SK-N-SH treated with all-trans-retinoic acid at 6 μM for 48 hours (cell line): ENCODE measurements at regions not wholly inside any gene's neighbourhood (a gene's known extent, or its start where the extent isn't known, plus 50 kb on each side); places are given as distances from the start of the nearest gene placed in this dataset.
A peak's percentile ranks its signal among the peaks of the same experiment; 100 is the strongest.

Experiments used
- ATAC-seq: fragments of 200-7000 bp; cut with Tn5 transposase; 3 replicates; pipeline ENCODE4 v1.9.1; 2020; ENCODE audit warnings: mild to moderate bottlenecking, moderate library complexity
- ARNTL ChIP-seq: fragments of 450-650 bp; formaldehyde crosslinking; IDR thresholded peaks from 2 replicates; pipeline ENCODE4 v1.5.0; 2020; ENCODE audit warnings: low read depth, mild to moderate bottlenecking, moderate library complexity, borderline replicate concordance
- BACH2 ChIP-seq: fragments of 250-450 bp; sonication (Bioruptor Pico); IDR thresholded peaks from 2 replicates; pipeline ENCODE4 v1.9.0; 2021; ENCODE audit warnings: mild to moderate bottlenecking, borderline replicate concordance
- CSDC2 ChIP-seq: fragments of 250-450 bp; sonication (Bioruptor Pico); IDR thresholded peaks from 2 replicates; pipeline ENCODE4 v1.5.0; 2020; ENCODE audit warnings: mild to moderate bottlenecking, moderate library complexity
- CSRNP3 ChIP-seq: fragments of 250-450 bp; sonication (Bioruptor Pico); IDR thresholded peaks from 2 replicates; pipeline ENCODE4 v1.5.1; 2021; ENCODE audit warnings: mild to moderate bottlenecking, moderate library complexity
- GLIS3 ChIP-seq: fragments of 250-450 bp; sonication (Bioruptor Pico); IDR thresholded peaks from 2 replicates; pipeline ENCODE4 v1.5.0; 2020; ENCODE audit warnings: mild to moderate bottlenecking, moderate library complexity
- ISL1 ChIP-seq: fragments of 250-450 bp; sonication (Bioruptor Pico); IDR thresholded peaks from 2 replicates; pipeline ENCODE4 v2.1.2; 2022; ENCODE audit warnings: mild to moderate bottlenecking, moderate library complexity
- PPARA ChIP-seq: fragments of 250-450 bp; sonication (Bioruptor Pico); IDR thresholded peaks from 2 replicates; pipeline ENCODE4 v1.5.0; 2020; ENCODE audit warnings: mild to moderate bottlenecking, borderline replicate concordance
- TCF4 ChIP-seq: fragments of 250-450 bp; sonication (Bioruptor Pico); IDR thresholded peaks from 2 replicates; pipeline ENCODE4 v1.8.0; 2021; ENCODE audit warnings: mild to moderate bottlenecking, moderate library complexity, borderline replicate concordance
- TOX ChIP-seq: fragments of 250-450 bp; sonication (Bioruptor Pico); IDR thresholded peaks from 2 replicates; pipeline ENCODE4 v1.8.0; 2021; ENCODE audit warnings: mild to moderate bottlenecking, moderate library complexity, borderline replicate concordance
- TSHZ2 ChIP-seq: fragments of 250-450 bp; sonication (Bioruptor Pico); IDR thresholded peaks from 2 replicates; pipeline ENCODE4 v1.5.0; 2020; ENCODE audit warnings: mild to moderate bottlenecking, moderate library complexity
- ZC3H10 ChIP-seq: fragments of 250-450 bp; sonication (Bioruptor Pico); IDR thresholded peaks from 2 replicates; pipeline ENCODE4 v1.5.1; 2021; ENCODE audit warnings: mild to moderate bottlenecking, moderate library complexity
- ZNF70 ChIP-seq: fragments of 450-650 bp; formaldehyde crosslinking; IDR thresholded peaks from 2 replicates; pipeline ENCODE4 v1.5.0; 2020; ENCODE audit warnings: mild to moderate bottlenecking, moderate library complexity
- TF ChIP-seq, protein P1 (sequence below): fragments of 250-450 bp; sonication (Bioruptor Pico); IDR thresholded peaks from 2 replicates; pipeline ENCODE4 v1.8.0; 2020; ENCODE audit warnings: mild to moderate bottlenecking, moderate library complexity, borderline replicate concordance
- TF ChIP-seq, protein P2 (sequence below): fragments of 250-450 bp; sonication (Bioruptor Pico); IDR thresholded peaks from 2 replicates; pipeline ENCODE4 v1.5.1; 2020; ENCODE audit warnings: low read depth, mild to moderate bottlenecking, moderate library complexity

DNA sequence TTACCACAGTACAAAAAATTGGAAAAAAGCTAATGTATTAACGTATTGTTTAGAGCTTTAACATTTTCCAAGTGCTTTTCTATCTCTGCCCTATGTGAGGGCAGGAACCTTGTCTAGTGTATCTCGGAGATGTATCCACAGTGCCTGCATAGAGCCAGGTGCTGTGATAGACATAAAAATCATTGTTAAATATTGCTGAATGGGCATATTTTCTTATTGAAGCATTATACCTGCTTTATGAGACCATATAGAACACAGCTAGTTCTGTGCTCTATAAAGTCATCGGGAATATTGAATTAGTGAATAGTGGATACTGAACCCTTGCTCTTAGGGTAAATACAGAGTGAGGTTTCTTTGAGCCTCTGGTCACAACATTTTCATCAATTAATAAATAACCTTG is 163.0 kb downstream of the RNF144B start:
- TF ChIP-seq, protein P1, sequence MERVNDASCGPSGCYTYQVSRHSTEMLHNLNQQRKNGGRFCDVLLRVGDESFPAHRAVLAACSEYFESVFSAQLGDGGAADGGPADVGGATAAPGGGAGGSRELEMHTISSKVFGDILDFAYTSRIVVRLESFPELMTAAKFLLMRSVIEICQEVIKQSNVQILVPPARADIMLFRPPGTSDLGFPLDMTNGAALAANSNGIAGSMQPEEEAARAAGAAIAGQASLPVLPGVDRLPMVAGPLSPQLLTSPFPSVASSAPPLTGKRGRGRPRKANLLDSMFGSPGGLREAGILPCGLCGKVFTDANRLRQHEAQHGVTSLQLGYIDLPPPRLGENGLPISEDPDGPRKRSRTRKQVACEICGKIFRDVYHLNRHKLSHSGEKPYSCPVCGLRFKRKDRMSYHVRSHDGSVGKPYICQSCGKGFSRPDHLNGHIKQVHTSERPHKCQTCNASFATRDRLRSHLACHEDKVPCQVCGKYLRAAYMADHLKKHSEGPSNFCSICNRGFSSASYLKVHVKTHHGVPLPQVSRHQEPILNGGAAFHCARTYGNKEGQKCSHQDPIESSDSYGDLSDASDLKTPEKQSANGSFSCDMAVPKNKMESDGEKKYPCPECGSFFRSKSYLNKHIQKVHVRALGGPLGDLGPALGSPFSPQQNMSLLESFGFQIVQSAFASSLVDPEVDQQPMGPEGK (CRISPR knock-in tag), result no peak
- TF ChIP-seq ZNF70 (CRISPR knock-in tag) (no peak), BACH2 (no peak), GLIS3 (CRISPR knock-in tag) (no peak), PPARA (no peak)
- TF ChIP-seq, protein P2, sequence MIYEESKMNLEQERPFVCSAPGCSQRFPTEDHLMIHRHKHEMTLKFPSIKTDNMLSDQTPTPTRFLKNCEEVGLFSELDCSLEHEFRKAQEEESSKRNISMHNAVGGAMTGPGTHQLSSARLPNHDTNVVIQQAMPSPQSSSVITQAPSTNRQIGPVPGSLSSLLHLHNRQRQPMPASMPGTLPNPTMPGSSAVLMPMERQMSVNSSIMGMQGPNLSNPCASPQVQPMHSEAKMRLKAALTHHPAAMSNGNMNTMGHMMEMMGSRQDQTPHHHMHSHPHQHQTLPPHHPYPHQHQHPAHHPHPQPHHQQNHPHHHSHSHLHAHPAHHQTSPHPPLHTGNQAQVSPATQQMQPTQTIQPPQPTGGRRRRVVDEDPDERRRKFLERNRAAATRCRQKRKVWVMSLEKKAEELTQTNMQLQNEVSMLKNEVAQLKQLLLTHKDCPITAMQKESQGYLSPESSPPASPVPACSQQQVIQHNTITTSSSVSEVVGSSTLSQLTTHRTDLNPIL (CRISPR knock-in tag), result no peak
- ATAC-seq, result no peak

- ATAC-seq, result no peak
- TF ChIP-seq ZC3H10 (CRISPR knock-in tag) (no peak), TSHZ2 (CRISPR knock-in tag) (no peak), TOX (CRISPR knock-in tag) (no peak), PPARA (no peak), CSDC2 (CRISPR knock-in tag) (no peak), ISL1 (no peak), CSRNP3 (no peak), ARNTL (CRISPR knock-in tag) (no peak), BACH2 (no peak)
- TF ChIP-seq, protein P1 (CRISPR knock-in tag), result no peak
- TF ChIP-seq, all 23 proteins: peak for 0
Observed at GRCh38 chr6:18551228-18551627, 164.1 kb downstream of the RNF144B start.

DNA sequence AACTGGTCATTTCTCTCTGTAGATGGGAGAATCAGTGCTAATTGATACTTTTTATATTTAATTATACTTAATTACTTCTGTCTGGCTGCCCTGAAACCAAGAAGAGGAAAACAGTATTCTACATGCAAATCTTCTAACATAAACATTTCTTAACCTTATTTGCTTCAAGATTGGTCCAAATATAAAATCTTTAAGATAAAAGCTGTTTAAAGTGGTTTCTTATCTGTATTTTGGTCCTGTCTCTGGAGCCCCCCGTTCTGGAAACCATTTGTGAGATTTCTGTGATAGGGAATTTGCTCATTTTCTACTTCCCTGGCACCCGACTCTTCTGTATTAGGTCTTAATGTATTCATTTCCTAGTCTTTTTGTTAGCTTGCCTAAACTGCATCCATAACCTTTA is 168.6 kb downstream of the RNF144B start:
- no peak for ATAC-seq
- TF ChIP-seq BACH2, result no peak
- TF ChIP-seq ZC3H10 (CRISPR knock-in tag), result no peak
- TF ChIP-seq TCF4, result peak; percentile 90
- 0 out of 2 replicates have a peak, but pooled peaks have one; percentile 31 for TF ChIP-seq TSHZ2 (CRISPR knock-in tag)
- TF ChIP-seq, all 23 proteins: peak for 2
